Stimulated activated effector memory CD8-positive, alpha-beta T cell treated with anti-CD3 and anti-CD28 coated beads, Interleukin-12 subunit alpha, Interleukin-12 subunit beta, amount 100 ng/mL, for 72 hours (primary cell): ENCODE measurements at regions not wholly inside any gene's neighbourhood (a gene's known extent, or its start where the extent isn't known, plus 50 kb on each side); places are given as distances from the start of the nearest gene placed in this dataset.

Source experiments
- ATAC-seq: fragments of 150-1000 bp; cut with Tn5 transposase; 2 replicates; pipeline ENCODE4 v1.10.0; 2021
- DNase-seq, 2 donors: peaks; one replicate each; pipeline ENCODE4 v3.0.0; 2021 to 2022; ENCODE audit warnings: low spot score in 2 of 2
- H3K27ac Mint-ChIP-seq: one replicate; pipeline ENCODE4 v1.8.0; 2022; ENCODE audit warnings: mild to moderate bottlenecking, mixed read lengths
- H3K36me3 Mint-ChIP-seq: one replicate; pipeline ENCODE4 v1.8.0; 2022; ENCODE audit warnings: mild to moderate bottlenecking, mixed read lengths
- H3K4me1 Mint-ChIP-seq: one replicate; pipeline ENCODE4 v1.8.0; 2022; ENCODE audit warnings: mixed read lengths
- H3K4me3 Mint-ChIP-seq: one replicate; pipeline ENCODE4 v1.8.0; 2022; ENCODE audit warnings: mild to moderate bottlenecking, mixed read lengths
- H3K9me3 Mint-ChIP-seq: one replicate; pipeline ENCODE4 v1.8.0; 2022; ENCODE audit warnings: mixed read lengths

GRCh38 chr9:27929841-27930240 is 356.6 kb upstream of the C9orf72 start:
- Mint-ChIP-seq H3K36me3 (no peaks in the 10 kb centered on the region), H3K4me1 (no peaks in the 10 kb centered on the region), H3K4me3 (no peak overlapping the region), H3K9me3 (no peaks in the 10 kb centered on the region), H3K27ac (no peak overlapping the region)
- ATAC-seq (no peak), DNase-seq (no peak)

GRCh38 chr9:27933210-27934025 is 360.1 kb upstream of the C9orf72 start:
- ATAC-seq (no peak), DNase-seq (no peak)
- no peaks in the 10 kb centered on the region for H3K36me3 Mint-ChIP-seq
- H3K4me3 Mint-ChIP-seq, result no peak overlapping the region
- H3K4me1 Mint-ChIP-seq, result no peaks in the 10 kb centered on the region
- H3K9me3 Mint-ChIP-seq, result peaks cover 2% of the 10 kb centered on the region
- no peak overlapping the region for H3K27ac Mint-ChIP-seq

- Mint-ChIP-seq H3K4me3 (no peak overlapping the region), H3K36me3 (no peaks in the 10 kb centered on the region), H3K4me1 (no peaks in the 10 kb centered on the region), H3K27ac (no peak overlapping the region), H3K9me3 (peaks cover 6% of the 10 kb centered on the region)
- no peak for DNase-seq
- ATAC-seq, result no peak
These were observed 361.2 kb upstream of the C9orf72 start for GRCh38 chr9:27934471-27934870.

GRCh38 chr9:27939186-27939585 is 365.9 kb upstream of the C9orf72 start:
- ATAC-seq, result no peak
- H3K9me3 Mint-ChIP-seq, result peaks cover 11% of the 10 kb centered on the region
- no peak for DNase-seq
- no peak overlapping the region for H3K4me3 Mint-ChIP-seq
- H3K4me1 Mint-ChIP-seq, result no peaks in the 10 kb centered on the region
- no peak overlapping the region for H3K27ac Mint-ChIP-seq
- no peaks in the 10 kb centered on the region for H3K36me3 Mint-ChIP-seq

GRCh38 chr9:27940535-27940934 is 367.3 kb upstream of the C9orf72 start:
- no peaks in the 10 kb centered on the region for H3K36me3 Mint-ChIP-seq
- H3K9me3 Mint-ChIP-seq, result peaks cover 9% of the 10 kb centered on the region
- H3K27ac Mint-ChIP-seq, result no peak overlapping the region
- no peak for DNase-seq
- H3K4me1 Mint-ChIP-seq, result no peaks in the 10 kb centered on the region
- no peak overlapping the region for H3K4me3 Mint-ChIP-seq
- no peak for ATAC-seq

- no peak for ATAC-seq
- H3K9me3 Mint-ChIP-seq, result peaks cover 9% of the 10 kb centered on the region
- DNase-seq, result no peak
- no peaks in the 10 kb centered on the region for H3K4me1 Mint-ChIP-seq
- H3K27ac Mint-ChIP-seq, result no peak overlapping the region
- no peaks in the 10 kb centered on the region for H3K36me3 Mint-ChIP-seq
- no peak overlapping the region for H3K4me3 Mint-ChIP-seq
These were observed 370.2 kb upstream of the C9orf72 start for GRCh38 chr9:27943501-27943900.

GRCh38 chr9:27945386-27945785 is 372.1 kb upstream of the C9orf72 start:
- H3K9me3 Mint-ChIP-seq, result peaks cover 7% of the 10 kb centered on the region
- ATAC-seq, result no peak
- H3K4me3 Mint-ChIP-seq, result no peak overlapping the region
- no peaks in the 10 kb centered on the region for H3K4me1 Mint-ChIP-seq
- H3K36me3 Mint-ChIP-seq, result no peaks in the 10 kb centered on the region
- DNase-seq, result no peak
- H3K27ac Mint-ChIP-seq, result no peak overlapping the region

- Mint-ChIP-seq H3K4me3 (no peak overlapping the region), H3K27ac (no peak overlapping the region), H3K36me3 (no peaks in the 10 kb centered on the region), H3K4me1 (no peaks in the 10 kb centered on the region), H3K9me3 (peaks cover 12% of the 10 kb centered on the region)
- ATAC-seq (no peak), DNase-seq (no peak)
These were observed 377.1 kb upstream of the C9orf72 start for GRCh38 chr9:27950382-27950781.

GRCh38 chr9:27954858-27955257 is 381.6 kb upstream of the C9orf72 start:
- no peaks in the 10 kb centered on the region for H3K4me1 Mint-ChIP-seq
- H3K4me3 Mint-ChIP-seq, result no peak overlapping the region
- no peak for ATAC-seq

GRCh38 chr9:27963836-27964235 is 390.6 kb upstream of the C9orf72 start:
- no peak overlapping the region for H3K27ac Mint-ChIP-seq
- no peak for ATAC-seq
- H3K9me3 Mint-ChIP-seq, result peaks cover 3% of the 10 kb centered on the region
- no peak for DNase-seq
- H3K4me3 Mint-ChIP-seq, result no peak overlapping the region
- no peaks in the 10 kb centered on the region for H3K36me3 Mint-ChIP-seq
- no peaks in the 10 kb centered on the region for H3K4me1 Mint-ChIP-seq

More at GRCh38 chr9:27954858-27955257, 381.6 kb upstream of the C9orf72 start:
- DNase-seq, result no peak
- H3K9me3 Mint-ChIP-seq, result peaks cover 11% of the 10 kb centered on the region
- H3K36me3 Mint-ChIP-seq, result no peaks in the 10 kb centered on the region
- H3K27ac Mint-ChIP-seq, result no peak overlapping the region

- Mint-ChIP-seq H3K36me3 (no peaks in the 10 kb centered on the region), H3K4me1 (no peaks in the 10 kb centered on the region), H3K4me3 (no peak overlapping the region), H3K27ac (no peak overlapping the region), H3K9me3 (no peaks in the 10 kb centered on the region)
- DNase-seq (no peak), ATAC-seq (no peak)
These were observed 393.9 kb upstream of the C9orf72 start for GRCh38 chr9:27967210-27967609.

- Mint-ChIP-seq H3K4me1 (no peaks in the 10 kb centered on the region), H3K4me3 (no peak overlapping the region), H3K36me3 (no peaks in the 10 kb centered on the region), H3K27ac (no peak overlapping the region), H3K9me3 (no peaks in the 10 kb centered on the region)
- ATAC-seq (no peak), DNase-seq (no peak)
These were observed 404.6 kb upstream of the C9orf72 start for GRCh38 chr9:27977931-27978330.

- DNase-seq (no peak), ATAC-seq (no peak)
- Mint-ChIP-seq H3K4me1 (no peaks in the 10 kb centered on the region), H3K27ac (no peak overlapping the region), H3K4me3 (no peak overlapping the region), H3K9me3 (peaks cover 8% of the 10 kb centered on the region), H3K36me3 (no peaks in the 10 kb centered on the region)
These were observed 412.4 kb upstream of the C9orf72 start for GRCh38 chr9:27985714-27986113.

GRCh38 chr9:27990524-27990923 is 417.2 kb upstream of the C9orf72 start:
- ATAC-seq, result peak; percentile 74
- H3K4me1 Mint-ChIP-seq, result no peaks in the 10 kb centered on the region
- no peaks in the 10 kb centered on the region for H3K36me3 Mint-ChIP-seq
- no peak overlapping the region for H3K4me3 Mint-ChIP-seq
- H3K9me3 Mint-ChIP-seq, result peaks cover 11% of the 10 kb centered on the region
- no peak for DNase-seq
- no peak overlapping the region for H3K27ac Mint-ChIP-seq

- H3K4me3 Mint-ChIP-seq, result no peak overlapping the region
- peaks cover 10% of the 10 kb centered on the region for H3K9me3 Mint-ChIP-seq
- DNase-seq (no peak), ATAC-seq (no peak)
- no peak overlapping the region for H3K27ac Mint-ChIP-seq
- H3K4me1 Mint-ChIP-seq, result no peaks in the 10 kb centered on the region
- H3K36me3 Mint-ChIP-seq, result no peaks in the 10 kb centered on the region
These were observed 417.9 kb upstream of the C9orf72 start for GRCh38 chr9:27991221-27991620.

- DNase-seq, result no peak
- Mint-ChIP-seq H3K4me3 (no peak overlapping the region), H3K27ac (no peak overlapping the region), H3K9me3 (peaks cover 14% of the 10 kb centered on the region), H3K4me1 (no peaks in the 10 kb centered on the region), H3K36me3 (no peaks in the 10 kb centered on the region)
- ATAC-seq, result no peak
These were observed 427.8 kb upstream of the C9orf72 start for GRCh38 chr9:28001096-28001495.
